H1 (cell line): ENCODE measurements at regions not wholly inside any gene's neighbourhood (a gene's known extent, or its start where the extent isn't known, plus 50 kb on each side); places are given as distances from the start of the nearest gene placed in this dataset.
A peak's percentile ranks its signal among the peaks of the same experiment; 100 is the strongest.

Source experiments
- CTCF ChIA-PET: fragments of 300-600 bp; sonication (Branson Sonifier 250); formaldehyde crosslinking; loops from one replicate; lab custom pipeline; 2021; ENCODE audit not compliant: partially characterized antibody; lab: Charles Lee
- POLR2A ChIA-PET: fragments of 300-600 bp; sonication (Branson Sonifier 250); formaldehyde crosslinking; loops from one replicate; lab custom pipeline; 2021; ENCODE audit warnings: inconsistent platforms; ENCODE audit not compliant: partially characterized antibody; lab: Charles Lee
- DNase-seq, 2 experiments: peaks; one replicate each; pipeline versions ENCODE4 v3.0.0 to v3.0.0-alpha.2; 2010 to 2022; ENCODE audit warnings: low spot score in 2 of 2, low read depth in 1 of 2, mixed read lengths in 1 of 2
- FAIRE-seq: peaks from 2 replicates; lab custom pipeline; 2011; peaks lifted over from hg19 to GRCh38; lab: Jason Lieb, UNC
- H2AFZ ChIP-seq: 2 replicates; pipeline ENCODE4 v1.8.1; 2012; ENCODE audit warnings: low read length, inconsistent platforms
- H2AK5ac ChIP-seq: 2 replicates; pipeline ENCODE4 v1.6.1; 2013; ENCODE audit warnings: low read depth, low read length
- H2BK120ac ChIP-seq: replicated peaks from 2 replicates; pipeline ENCODE3; 2013; ENCODE audit warnings: low read depth, low read length, inconsistent platforms
- H2BK12ac ChIP-seq: 2 replicates; pipeline ENCODE4 v1.6.1; 2013; ENCODE audit warnings: low read depth, low read length
- H2BK15ac ChIP-seq: 2 replicates; pipeline ENCODE4 v1.6.1; 2013; ENCODE audit warnings: low read length
- H2BK20ac ChIP-seq: 2 replicates; pipeline ENCODE4 v1.6.1; 2013; ENCODE audit warnings: low read length
- H2BK5ac ChIP-seq: 2 replicates; pipeline ENCODE4 v1.6.1; 2013; ENCODE audit warnings: low read depth, low read length
- H3K14ac ChIP-seq: 2 replicates; pipeline ENCODE4 v1.6.1; 2013; ENCODE audit warnings: inconsistent platforms; ENCODE audit not compliant: insufficient read length
- H3K18ac ChIP-seq: 2 replicates; pipeline ENCODE4 v1.6.1; 2013; ENCODE audit warnings: low read length; ENCODE audit errors: extremely low read depth
- H3K23ac ChIP-seq: 2 replicates; pipeline ENCODE4 v1.6.1; 2013; ENCODE audit warnings: inconsistent platforms; ENCODE audit not compliant: insufficient read length
- H3K23me2 ChIP-seq: 2 replicates; pipeline ENCODE4 v1.6.1; 2013; ENCODE audit warnings: low read depth, low read length
- H3K27ac ChIP-seq: 2 replicates; pipeline ENCODE4 v1.6.1; 2011; ENCODE audit warnings: low read depth, low read length, inconsistent platforms
- H3K27me3 ChIP-seq, 4 experiments: replicated peaks in 1 of 4; 1 replicate in 1 of 4; 2 replicates in 3 of 4; pipeline versions ENCODE4 v1.6.1 to v1.8.1; 2011 to 2013; ENCODE audit warnings: low read length in 3 of 4, mild to moderate bottlenecking in 3 of 4, inconsistent platforms in 2 of 4, mixed read lengths in 2 of 4, moderate library complexity in 1 of 4; ENCODE audit not compliant: control insufficient read depth in 3 of 4, insufficient read depth in 3 of 4; ENCODE audit errors: extremely low read depth in 1 of 4
- H3K36me3 ChIP-seq, 4 experiments: 2 replicates each; pipeline versions ENCODE4 v1.6.1 to v1.8.1; 2011 to 2013; ENCODE audit warnings: mild to moderate bottlenecking in 4 of 4, low read length in 3 of 4, moderate library complexity in 2 of 4, control low read depth in 1 of 4, inconsistent platforms in 1 of 4; ENCODE audit not compliant: insufficient read depth in 4 of 4, control insufficient read depth in 2 of 4
- H3K4ac ChIP-seq: replicated peaks from 2 replicates; pipeline ENCODE3; 2013; ENCODE audit warnings: low read length, low read depth, mixed read lengths, inconsistent platforms; ENCODE audit not compliant: insufficient read length
- H3K4me1 ChIP-seq, 4 experiments: replicated peaks in 1 of 4; 1 replicate in 1 of 4; 2 replicates in 3 of 4; pipeline versions ENCODE4 v1.6.1 to v1.8.1; 2011 to 2013; ENCODE audit warnings: low read length in 3 of 4, inconsistent platforms in 2 of 4, mixed read lengths in 1 of 4; ENCODE audit not compliant: insufficient read depth in 4 of 4, control insufficient read depth in 3 of 4
- H3K4me2 ChIP-seq, 2 experiments: 2 replicates each; pipeline versions ENCODE4 v1.6.1 to v1.8.1; 2011 to 2013; ENCODE audit warnings: low read depth in 2 of 2, low read length in 2 of 2, control low read depth in 1 of 2, inconsistent platforms in 1 of 2, mild to moderate bottlenecking in 1 of 2; ENCODE audit not compliant: insufficient read depth in 1 of 2
- H3K4me3 ChIP-seq, 4 experiments: fragments of 200-600, 300-600 bp in 1 of 4; sonication (generic), shearing (Covaris generic), sonication (Bioruptor Twin) in 1 of 4; 2 replicates each; pipeline versions ENCODE4 v1.5.1 to v1.8.1; 2011 to 2016; ENCODE audit warnings: low read length in 4 of 4, low read depth in 3 of 4, control low read depth in 2 of 4, inconsistent platforms in 2 of 4, mild to moderate bottlenecking in 2 of 4, mixed read lengths in 1 of 4, moderate library complexity in 1 of 4; ENCODE audit not compliant: insufficient read depth in 2 of 4; ENCODE audit errors: extremely low read depth in 1 of 4
- H3K56ac ChIP-seq: replicated peaks from 2 replicates; pipeline ENCODE3; 2013; ENCODE audit warnings: low read depth, mild to moderate bottlenecking, mixed read lengths, low read length, inconsistent platforms; ENCODE audit not compliant: insufficient read length
- H3K79me1 ChIP-seq: 2 replicates; pipeline ENCODE4 v1.6.1; 2013; ENCODE audit warnings: low read depth, low read length, control low read depth
- H3K79me2 ChIP-seq, 2 experiments: 2 replicates each; pipeline versions ENCODE4 v1.6.1 to v1.8.1; 2012 to 2013; ENCODE audit warnings: low read length in 2 of 2, mild to moderate bottlenecking in 2 of 2, inconsistent platforms in 1 of 2; ENCODE audit not compliant: insufficient read depth in 2 of 2, control insufficient read depth in 1 of 2
- H3K9ac ChIP-seq, 4 experiments: replicated peaks in 1 of 4; 1 replicate in 1 of 4; 2 replicates in 3 of 4; pipeline versions ENCODE4 v1.6.1 to v1.8.1; 2011 to 2013; ENCODE audit warnings: low read depth in 3 of 4, low read length in 3 of 4, control low read depth in 2 of 4, mild to moderate bottlenecking in 2 of 4, moderate library complexity in 2 of 4, inconsistent platforms in 1 of 4; ENCODE audit errors: extremely low read depth in 1 of 4
- H3K9me3 ChIP-seq, 2 experiments: 2 replicates each; pipeline versions ENCODE4 v1.6.1 to v1.8.1; 2012 to 2013; ENCODE audit warnings: mild to moderate bottlenecking in 2 of 2, moderate library complexity in 2 of 2, control low read depth in 1 of 2, inconsistent platforms in 1 of 2, low read depth in 1 of 2, low read length in 1 of 2, mixed read lengths in 1 of 2; ENCODE audit not compliant: insufficient read depth in 2 of 2
- H4K20me1 ChIP-seq, 2 experiments: replicated peaks in 1 of 2; 2 replicates each; pipeline versions ENCODE3 to v1.8.1; 2011 to 2013; ENCODE audit warnings: inconsistent platforms in 2 of 2, low read length in 2 of 2, mild to moderate bottlenecking in 1 of 2; ENCODE audit not compliant: insufficient read depth in 2 of 2, control insufficient read depth in 1 of 2
- H4K5ac ChIP-seq: 2 replicates; pipeline ENCODE4 v1.6.1; 2013; ENCODE audit warnings: low read length, low read depth, mixed read lengths, inconsistent platforms; ENCODE audit not compliant: insufficient read length
- H4K8ac ChIP-seq: 2 replicates; pipeline ENCODE4 v1.8.0; 2013; ENCODE audit warnings: mild to moderate bottlenecking, moderate library complexity, low read length, inconsistent platforms; ENCODE audit not compliant: insufficient read depth; ENCODE audit errors: extremely low read depth
- H4K91ac ChIP-seq: replicated peaks from 2 replicates; pipeline ENCODE3; 2013; ENCODE audit warnings: low read length, mixed read lengths, inconsistent platforms; ENCODE audit not compliant: insufficient read length
- BACH1 ChIP-seq: IDR thresholded peaks from 2 replicates; pipeline ENCODE4 v1.6.1; 2012; ENCODE audit warnings: low read length, improper control_type of control experiment
- CEBPB ChIP-seq: IDR thresholded peaks from 2 replicates; pipeline ENCODE4 v1.6.1; 2012; ENCODE audit warnings: low read depth, low read length
- CTCF ChIP-seq, 3 experiments: IDR thresholded peaks; 1 replicate in 2 of 3; 2 replicates in 1 of 3; pipeline versions ENCODE4 v1.5.1 to v1.6.1; 2011; ENCODE audit warnings: low read length in 3 of 3, mild to moderate bottlenecking in 3 of 3, inconsistent platforms in 2 of 3, low read depth in 1 of 3, moderate library complexity in 1 of 3; ENCODE audit not compliant: insufficient read depth in 1 of 3; ENCODE audit errors: control extremely low read depth in 1 of 3
- EP300 ChIP-seq, 2 experiments: IDR thresholded peaks; 1 replicate in 1 of 2; 2 replicates in 1 of 2; pipeline ENCODE4 v1.6.1; 2011 to 2012; ENCODE audit warnings: low read depth in 2 of 2, low read length in 2 of 2, mild to moderate bottlenecking in 2 of 2, borderline replicate concordance in 1 of 2, inconsistent platforms in 1 of 2, moderate library complexity in 1 of 2
- EZH2 ChIP-seq: fragments of 200-600 bp; sonication (generic); IDR thresholded peaks from 2 replicates; pipeline ENCODE4 v1.7.1; 2012; ENCODE audit warnings: low read depth, mild to moderate bottlenecking, moderate library complexity, low read length, inconsistent platforms; ENCODE audit not compliant: severe bottlenecking
- FOSL1 ChIP-seq: IDR thresholded peaks from 2 replicates; pipeline ENCODE4 v1.6.1; 2011; ENCODE audit warnings: mild to moderate bottlenecking, low read depth, low read length, moderate library complexity; ENCODE audit not compliant: insufficient read depth
- MAFK ChIP-seq: IDR thresholded peaks from 2 replicates; pipeline ENCODE4 v1.6.1; 2012; ENCODE audit warnings: low read depth, mild to moderate bottlenecking, improper control_type of control experiment, low read length
- PHF8 ChIP-seq: fragments of 200-600 bp; sonication (generic); conservative IDR thresholded peaks from 2 replicates; pipeline ENCODE4 v1.7.1; 2012; ENCODE audit warnings: low read depth, mild to moderate bottlenecking, inconsistent platforms, low read length, moderate library complexity
- SP2 ChIP-seq: IDR thresholded peaks from 2 replicates; pipeline ENCODE4 v1.6.1; 2012; ENCODE audit warnings: mild to moderate bottlenecking, low read length, inconsistent platforms
- TBP ChIP-seq: IDR thresholded peaks from 2 replicates; pipeline ENCODE4 v1.6.1; 2011; ENCODE audit warnings: low read depth, low read length, improper control_type of control experiment
- WGBS, 2 experiments: shearing (Covaris generic) in 1 of 2; methylation state at CpG; one replicate each; pipeline versions ENCODE4 v1.1.6 to v1.1.7; 2013 to 2015; ENCODE audit warnings: low lambda C conversion rate in 2 of 2, mixed read lengths in 2 of 2, inconsistent platforms in 1 of 2, low coverage in 1 of 2, missing lambda C conversion rate in 1 of 2; ENCODE audit not compliant: insufficient replicate concordance in 2 of 2, insufficient coverage in 1 of 2, insufficient read length in 1 of 2; ENCODE audit errors: extremely low coverage in 1 of 2, missing lambda C conversion rate in 1 of 2; 5-methylcytosine and 5-hydroxymethylcytosine counted together

- no peak overlapping the region for H2AFZ ChIP-seq
- H2AK5ac ChIP-seq = no peak overlapping the region
- no peaks in the 10 kb centered on the region for H3K9me3 ChIP-seq
- POLR2A ChIA-PET = interaction anchor here (0.6 to 1.4 kb wide), 3 partner anchors 8 to 216 kb away, joined by 3 to 4 read pairs (median 3); no protein-coding TSS in a partner anchor
- H3K23ac ChIP-seq = no peak overlapping the region
- H3K36me3 ChIP-seq = peaks cover 0 to 6% (median 0%) of the 10 kb centered on the region in 4 experiments; a peak in 3 of 8 replicates
- no peak overlapping the region; the same call in 1 of the 2 replicates for H2BK5ac ChIP-seq
- no peak overlapping the region for H2BK15ac ChIP-seq
- no peak overlapping the region for H3K4ac ChIP-seq
- no peak overlapping the region for H2BK120ac ChIP-seq
- H3K27me3 ChIP-seq = no peaks in the 10 kb centered on the region
- no peak overlapping the region for H3K4me3 ChIP-seq
- 95% methylated on average over 7 of the region's 7 CpGs; no CpG with 5 or more reads in 1 of the 2 experiments for WGBS, 2 experiments
- H4K20me1 ChIP-seq = no peaks in the 10 kb centered on the region
- DNase-seq = no peak
- H3K4me2 ChIP-seq = no peak overlapping the region
- H4K91ac ChIP-seq = no peak overlapping the region
- H3K23me2 ChIP-seq = no peaks in the 10 kb centered on the region
- no peak overlapping the region for H3K27ac ChIP-seq
- no peaks in the 10 kb centered on the region for H3K79me2 ChIP-seq
- no peak overlapping the region; the same call in 1 of the 2 replicates for H2BK20ac ChIP-seq
- H3K4me1 ChIP-seq = no peaks in the 10 kb centered on the region
- H4K5ac ChIP-seq = no peak overlapping the region
- H2BK12ac ChIP-seq = no peak overlapping the region
- H4K8ac ChIP-seq = no peak overlapping the region
- CTCF ChIA-PET = interaction anchor here (0.6 kb wide), 1 partner anchor 712 kb away, joined by 3 read pairs; no protein-coding TSS in a partner anchor
- no peak overlapping the region for H3K56ac ChIP-seq
- H3K14ac ChIP-seq = no peak overlapping the region
- no peak overlapping the region; the same call in 1 of the 2 replicates for H3K18ac ChIP-seq
- no peaks in the 10 kb centered on the region for H3K79me1 ChIP-seq
- FAIRE-seq = no peak
- H3K9ac ChIP-seq = no peak overlapping the region
- TF ChIP-seq MAFK (peak; percentile 46; the same call in 1 of the 2 replicates), EZH2 (no peak), PHF8 (no peak), FOSL1 (no peak), TBP (no peak), SP2 (no peak), CEBPB (no peak), BACH1 (peak; percentile 66), EP300 (IDR thresholded peaks at IDR 0.05; ENCODE audit: borderline replicate concordance in 1 of 2, low read depth in 2 of 2, low read length in 2 of 2) (no peak), CTCF (IDR thresholded peaks at IDR 0.05; ENCODE audit: control extremely low read depth in 1 of 3, insufficient read depth in 1 of 3, low read depth in 1 of 3, low read length in 3 of 3) (no peak)
These were observed 708.1 kb downstream of the EFNA5 start for GRCh38 chr5:106962464-106963230.
